Stimulated activated CD4-positive, alpha-beta T cell treated with anti-CD3 and anti-CD28 coated beads, Interleukin-4, amount 100 ng/mL, for 24 hours (primary cell): ENCODE measurements at regions not wholly inside any gene's neighbourhood (a gene's known extent, or its start where the extent isn't known, plus 50 kb on each side); places are given as distances from the start of the nearest gene placed in this dataset.

ENCODE experiments used
- DNase-seq: peaks from one replicate; pipeline ENCODE4 v3.0.0-alpha.2; 2020

GRCh38 chr2:43084699-43085091 is 141.7 kb downstream of the ZFP36L2 start:
- no peak for DNase-seq

- DNase-seq = no peak
Observed at GRCh38 chr2:43083710-43084698, 142.4 kb downstream of the ZFP36L2 start.

DNA sequence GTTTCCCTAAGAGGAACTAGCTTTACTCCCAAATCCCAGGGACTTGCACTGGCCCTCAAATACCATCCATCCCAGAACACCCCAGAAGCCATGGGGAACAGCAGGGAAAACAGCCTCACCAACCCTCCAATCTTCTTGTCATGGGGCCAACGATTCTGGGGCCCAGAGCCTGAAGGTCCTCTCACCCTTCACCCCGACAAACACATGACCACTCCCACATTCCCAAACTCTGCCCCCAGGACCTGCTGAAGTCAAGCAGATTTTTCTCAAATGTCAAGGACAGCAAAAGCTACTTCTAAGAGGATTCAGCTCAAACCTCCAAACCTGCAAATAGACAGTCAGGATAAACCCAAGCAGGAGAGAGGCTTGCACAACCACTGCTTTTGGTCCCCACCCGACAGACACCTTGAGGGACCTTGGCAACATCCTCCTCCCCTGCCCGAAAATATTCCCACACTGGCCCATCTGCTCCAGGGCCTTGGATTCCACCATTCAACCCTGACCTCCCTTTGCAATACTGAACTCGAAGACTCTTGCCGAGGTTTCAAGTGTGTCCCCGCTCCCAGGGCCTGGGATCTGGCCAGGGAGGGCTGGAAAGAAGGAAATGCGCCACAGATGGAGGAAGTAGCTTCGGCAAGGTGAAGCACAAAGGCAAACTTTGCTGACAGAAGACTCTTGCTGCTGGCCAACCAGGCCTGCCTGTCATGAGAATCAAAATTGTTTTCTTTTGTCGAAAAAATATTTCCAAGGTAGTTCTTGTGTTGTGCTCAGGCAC is 143.3 kb downstream of the ZFP36L2 start:
- DNase-seq = no peak

GRCh38 chr2:43082111-43082894 is 144.1 kb downstream of the ZFP36L2 start:
- no peak for DNase-seq

- no peak for DNase-seq
Observed at GRCh38 chr2:43081131-43081765, 145.2 kb downstream of the ZFP36L2 start.

DNA sequence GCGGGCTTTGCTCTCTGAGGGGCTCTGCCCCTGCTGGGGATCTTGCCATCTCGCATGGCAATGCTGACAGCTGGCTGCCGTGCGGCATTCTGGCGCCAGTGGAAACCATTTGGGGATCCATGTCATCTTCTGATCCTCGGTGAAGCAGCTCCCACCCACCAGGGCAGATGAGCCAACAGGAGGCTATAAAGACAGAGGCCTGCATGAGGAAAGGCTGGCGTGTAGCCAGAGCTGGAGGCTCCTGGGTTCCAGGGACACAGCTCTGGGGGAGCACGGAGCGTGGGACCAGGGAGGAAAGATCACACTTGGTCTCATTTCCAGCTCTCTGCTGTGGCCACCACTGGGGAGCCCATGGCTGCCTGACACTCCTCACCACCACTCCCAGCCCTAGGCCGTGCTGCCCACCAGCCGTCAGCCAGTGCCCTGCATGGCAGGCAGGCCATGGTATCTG is 145.8 kb downstream of the ZFP36L2 start:
- no peak for DNase-seq

- DNase-seq = no peak
Observed at GRCh38 chr2:43078781-43079755, 147.3 kb downstream of the ZFP36L2 start.

DNA sequence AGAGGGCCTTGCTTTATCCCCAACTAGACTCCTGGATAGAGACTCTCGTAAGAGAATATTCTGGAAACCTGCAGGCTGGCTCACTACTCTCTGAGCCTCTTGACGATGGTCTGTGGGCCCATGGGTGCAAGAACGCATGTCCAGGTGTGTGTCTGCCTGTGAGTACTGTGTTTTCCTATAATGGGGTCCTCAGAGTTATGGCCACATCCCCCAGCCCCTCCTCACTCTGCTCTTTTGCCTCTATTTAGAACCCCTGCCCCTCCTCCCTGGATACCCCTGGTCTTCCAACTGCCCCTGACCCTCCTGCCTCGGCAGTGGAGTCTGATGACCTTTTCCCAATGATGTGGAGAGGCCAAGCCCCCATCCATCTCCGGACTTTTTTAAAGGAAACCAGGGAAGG is 148.1 kb downstream of the ZFP36L2 start:
- DNase-seq = no peak

DNA sequence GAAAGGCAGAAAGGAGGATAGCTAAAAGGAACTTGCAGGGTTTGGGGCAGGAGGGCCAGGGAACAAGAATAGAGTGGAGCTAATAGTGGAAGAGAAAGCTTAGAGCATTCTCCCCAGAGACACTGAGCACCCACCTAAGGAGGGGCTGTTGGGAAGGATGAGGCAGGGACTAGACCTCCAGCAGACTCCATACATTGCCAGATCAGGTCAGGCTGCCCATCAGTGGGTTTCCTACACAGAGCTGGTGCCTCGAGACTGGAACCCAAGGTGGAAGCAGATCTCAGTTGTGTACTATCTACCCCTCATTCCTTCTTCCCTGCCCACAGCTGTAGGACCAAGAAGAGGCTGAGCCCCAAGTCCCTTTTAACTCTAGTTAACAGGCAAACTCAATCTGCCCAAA is 148.5 kb downstream of the ZFP36L2 start:
- no peak for DNase-seq

DNA sequence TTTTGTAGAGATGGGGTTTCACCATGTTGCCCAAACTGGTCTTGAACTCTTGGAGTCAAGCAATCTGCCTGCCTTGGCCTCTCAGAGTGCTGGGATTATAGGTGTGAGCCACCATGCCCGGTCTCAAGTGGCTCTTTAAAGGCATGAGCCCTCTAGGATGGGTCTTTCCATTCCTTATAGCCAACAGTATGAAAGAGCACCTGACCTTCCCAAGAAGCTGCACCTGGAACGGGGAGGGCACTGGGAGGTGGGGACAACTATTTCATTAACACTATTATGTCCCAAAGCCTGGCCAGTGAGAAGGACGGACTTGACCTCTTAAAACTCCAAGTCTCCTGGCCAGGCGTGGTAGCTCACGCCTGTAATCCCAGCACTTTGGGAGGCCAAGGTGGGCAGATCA is 149.7 kb downstream of the ZFP36L2 start:
- no peak for DNase-seq

GRCh38 chr2:43075811-43076585 is 150.4 kb downstream of the ZFP36L2 start:
- no peak for DNase-seq

DNA sequence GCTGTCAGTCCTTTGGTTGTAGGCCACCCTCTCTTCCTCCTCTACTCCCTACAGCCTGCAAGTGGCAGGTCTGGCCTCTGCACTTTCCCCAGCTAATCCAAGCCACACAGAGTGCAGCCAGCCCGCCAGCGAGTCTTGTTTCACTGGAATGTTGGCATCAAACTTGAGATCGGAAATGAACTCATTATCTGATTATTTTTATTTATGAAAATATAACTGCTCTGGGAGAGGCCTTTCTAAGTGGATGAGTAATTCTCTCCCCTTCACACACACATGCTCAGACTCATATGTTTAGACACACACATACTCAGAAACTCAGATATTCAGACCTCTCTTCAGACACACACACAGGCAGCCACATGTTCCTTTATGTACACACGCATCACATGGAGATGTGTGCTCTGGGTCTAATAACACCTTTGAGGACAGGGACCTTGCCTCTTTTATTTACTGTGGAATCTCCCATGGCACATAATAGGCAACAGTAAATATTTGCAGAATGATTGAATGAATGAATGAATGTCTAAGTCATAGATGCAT is 151.3 kb downstream of the ZFP36L2 start:
- no peak for DNase-seq

DNA sequence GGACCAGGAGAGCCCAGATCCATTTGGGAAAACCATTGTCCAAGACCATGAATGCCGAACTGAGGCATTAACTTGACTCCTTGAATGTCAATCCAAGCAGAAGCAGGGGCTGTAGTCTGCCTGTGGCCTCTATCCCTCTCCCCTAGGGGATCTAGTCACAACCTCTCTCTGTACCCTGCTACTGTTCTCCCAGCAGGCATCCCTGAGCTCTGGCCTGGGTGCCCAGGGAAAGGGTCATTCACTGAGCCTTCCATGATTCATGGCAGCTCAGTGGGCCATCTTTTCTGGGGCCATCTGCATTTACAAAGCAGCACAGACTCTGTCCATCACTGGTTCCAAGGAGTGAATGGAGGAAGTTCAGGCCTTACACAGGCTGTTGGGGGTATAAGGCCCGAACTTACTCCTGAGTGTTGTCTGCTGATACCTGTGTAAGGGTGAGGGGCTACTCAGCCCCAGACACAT is 151.8 kb downstream of the ZFP36L2 start:
- DNase-seq = no peak

DNA sequence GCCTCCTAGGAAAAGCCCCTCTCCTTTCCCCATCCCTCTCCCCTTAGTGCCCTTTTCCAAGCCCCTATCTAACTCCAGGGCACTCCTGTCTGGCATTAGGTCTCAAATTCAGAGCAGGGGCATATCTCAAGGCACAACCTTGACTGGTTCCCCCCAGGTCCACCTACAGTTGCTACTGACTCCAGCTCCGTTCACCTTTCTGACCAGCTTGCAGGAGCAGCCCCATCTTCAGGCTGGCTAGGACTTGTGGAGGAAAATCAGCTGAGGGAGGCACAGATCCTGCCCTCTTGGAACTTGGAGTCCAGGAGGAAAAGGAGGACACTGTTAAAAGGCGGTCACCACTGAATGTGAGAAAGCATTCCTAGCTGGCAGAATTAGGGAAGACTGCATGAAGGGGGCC is 152.4 kb downstream of the ZFP36L2 start:
- DNase-seq = no peak

DNA sequence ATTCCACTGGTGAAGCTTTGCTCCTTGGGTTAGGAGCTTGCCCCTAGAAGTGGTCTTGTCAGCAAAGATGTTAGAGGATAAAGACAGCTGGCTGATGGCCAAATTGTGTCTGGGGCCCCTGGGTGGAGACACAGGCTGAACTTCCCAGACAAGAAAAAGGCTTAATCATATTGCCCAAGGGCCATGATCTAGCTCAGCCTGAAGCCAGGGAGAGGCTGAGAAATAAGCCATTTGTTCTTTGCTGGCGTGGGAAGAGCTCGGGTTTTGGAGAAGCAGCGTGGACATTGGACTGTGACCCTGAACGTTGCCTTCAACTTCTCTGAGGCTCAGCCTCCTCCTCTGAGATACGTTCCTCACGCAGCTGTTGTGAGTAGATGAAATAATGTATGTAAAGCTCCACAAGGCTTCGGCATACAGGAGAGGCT is 153.0 kb downstream of the ZFP36L2 start:
- no peak for DNase-seq

DNA sequence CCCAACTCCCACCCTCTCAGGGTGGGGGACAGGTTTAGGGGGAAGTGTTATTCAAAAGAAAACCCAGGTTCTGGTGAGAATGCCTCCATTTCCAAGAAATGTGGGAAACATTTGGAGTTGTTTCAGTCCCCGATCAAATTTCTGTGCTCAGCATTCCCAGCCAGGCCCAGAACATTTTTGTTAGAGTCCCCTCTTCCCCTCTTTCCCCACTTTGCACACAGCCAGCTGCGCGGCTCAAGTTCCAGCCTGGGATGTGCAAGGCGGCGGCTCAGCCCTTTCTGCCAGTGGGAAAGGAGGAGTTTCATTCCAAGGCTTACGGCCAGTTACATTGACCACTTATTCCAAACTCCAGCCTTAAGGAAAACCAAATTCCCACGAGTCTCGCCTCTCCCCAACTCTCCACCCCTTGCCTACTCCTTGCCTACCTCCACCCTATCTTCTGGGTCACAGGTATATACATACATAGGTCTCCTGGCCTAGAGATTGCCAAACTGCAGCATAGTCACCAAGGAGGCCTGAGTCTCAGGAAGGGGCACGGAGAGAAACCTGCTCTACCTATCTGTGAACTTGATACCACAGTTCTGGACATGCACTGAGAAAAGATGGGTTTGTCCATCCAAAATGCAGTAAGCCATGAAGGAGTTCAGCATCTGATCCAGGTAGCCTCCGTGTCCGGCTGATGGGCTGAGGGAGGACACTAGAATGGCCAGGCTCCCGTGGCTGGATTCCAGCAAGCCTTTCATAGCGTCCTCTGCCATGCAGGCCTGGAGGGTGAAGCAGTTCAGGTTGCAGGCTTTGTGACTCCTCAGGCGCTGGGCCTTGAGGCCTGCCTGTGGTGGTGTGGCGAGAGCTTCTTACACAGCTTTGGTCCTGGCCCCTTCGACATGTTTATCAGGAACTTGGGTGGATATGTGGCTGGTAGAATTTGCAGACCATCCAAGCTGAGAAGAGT is 154.5 kb downstream of the ZFP36L2 start:
- no peak for DNase-seq

- no peak for DNase-seq
Observed at GRCh38 chr2:43070676-43071502, 155.5 kb downstream of the ZFP36L2 start.

DNA sequence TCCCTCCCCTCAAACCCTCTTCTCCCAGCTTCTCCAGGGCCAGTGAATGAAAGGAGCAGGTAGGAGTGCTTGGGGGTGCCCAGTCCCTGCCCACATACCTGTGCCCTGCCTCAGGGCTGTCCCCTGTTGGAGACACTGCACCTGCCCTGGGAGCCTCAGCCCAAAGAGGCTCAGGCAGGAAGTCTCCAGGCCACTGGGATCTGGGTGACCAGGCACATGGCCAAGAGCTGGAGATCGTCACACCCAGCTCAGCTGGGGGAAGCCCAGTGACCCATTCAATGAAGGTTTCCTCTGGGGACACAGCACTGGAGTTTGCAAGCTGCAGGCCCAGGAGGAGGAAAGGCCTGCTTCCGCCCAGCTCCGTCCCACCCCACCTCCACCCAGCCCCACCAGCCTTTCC is 156.4 kb downstream of the ZFP36L2 start:
- no peak for DNase-seq
